DMS79 treated with DMSO at 0.1 percent for 48 hours (cell line): ENCODE measurements at regions not wholly inside any gene's neighbourhood (a gene's known extent, or its start where the extent isn't known, plus 50 kb on each side); places are given as distances from the start of the nearest gene placed in this dataset.

Experiments
- DNase-seq: peaks from one replicate; lab custom pipeline; 2025; lab: John Stamatoyannopoulos, UW

DNA sequence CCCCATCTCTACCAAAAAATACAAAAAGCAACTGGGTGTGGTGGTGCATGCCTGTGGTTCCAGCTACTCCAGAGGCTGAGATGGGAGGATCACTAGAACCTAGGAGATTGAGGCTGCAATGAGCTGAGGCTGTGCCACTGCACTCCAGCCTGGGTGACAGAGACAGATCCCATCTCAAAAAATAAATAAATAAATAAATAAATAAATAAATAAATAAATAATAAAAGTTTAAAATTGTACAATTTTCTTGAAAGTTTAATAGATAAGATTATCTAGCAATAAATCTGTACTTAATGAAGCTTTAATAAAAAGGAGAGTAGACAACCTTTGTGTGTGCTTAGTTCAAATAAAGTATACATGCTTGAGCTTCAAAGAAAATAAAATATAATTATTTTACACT lies 310.0 kb upstream of the LRIG3 start:
- no peak for DNase-seq

DNA sequence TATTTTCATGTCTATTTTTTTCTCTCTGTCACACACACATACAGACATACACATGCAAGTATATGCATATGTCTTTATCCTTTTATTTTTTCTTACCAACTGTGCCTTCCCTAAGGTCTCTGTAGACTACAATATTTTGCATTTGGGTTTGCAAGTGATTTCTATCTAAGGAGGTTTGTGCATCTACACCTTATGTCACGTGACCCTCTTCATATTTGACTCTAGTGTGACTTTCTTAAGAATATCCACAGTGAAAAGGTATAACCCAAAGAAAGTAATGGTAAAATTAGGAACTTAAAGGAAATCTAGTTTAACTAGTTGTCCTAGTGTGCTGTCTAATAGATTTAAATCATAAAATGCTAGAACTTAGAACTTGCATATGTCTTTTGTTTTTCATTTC lies 298.8 kb upstream of the LRIG3 start:
- no peak for DNase-seq

DNA sequence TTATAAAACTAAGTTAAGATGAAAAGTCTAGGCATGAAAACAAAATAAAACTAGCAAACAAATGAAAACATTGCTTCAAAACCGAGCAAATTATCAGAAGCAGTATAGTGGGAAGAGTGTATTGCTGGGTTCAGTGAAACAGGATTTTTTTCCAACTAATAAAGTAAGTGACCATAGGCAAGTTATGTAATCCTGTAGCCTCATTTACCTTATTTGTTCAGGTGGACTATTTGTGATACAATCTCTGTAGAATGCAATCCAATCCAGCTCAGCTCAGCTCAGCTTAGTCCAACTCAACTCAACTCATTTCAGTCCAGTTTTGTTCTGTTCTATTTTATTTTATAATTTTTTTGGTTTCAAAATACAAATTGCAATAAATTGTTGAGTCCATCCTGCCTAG lies 276.7 kb upstream of the LRIG3 start:
- no peak for DNase-seq

DNA sequence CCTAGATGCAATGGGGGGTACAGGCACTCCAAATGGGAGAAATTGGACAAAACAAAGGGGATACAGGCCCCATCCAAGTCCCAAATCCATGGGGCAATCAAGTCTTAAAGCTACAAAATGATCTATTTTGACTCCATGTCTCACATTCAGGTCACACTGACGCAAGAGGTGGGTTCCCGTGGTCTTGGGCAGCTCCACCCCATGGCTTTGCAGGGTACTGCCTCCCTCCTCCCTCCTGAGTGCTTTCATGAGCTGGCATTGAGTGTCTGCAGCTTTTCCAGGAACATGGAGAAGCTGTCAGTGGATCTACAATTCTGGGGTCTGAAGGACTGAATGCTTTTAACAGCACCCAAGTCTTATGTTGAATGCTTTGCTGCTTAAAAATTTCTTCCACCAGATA lies 274.5 kb upstream of the LRIG3 start:
- no peak for DNase-seq

DNA sequence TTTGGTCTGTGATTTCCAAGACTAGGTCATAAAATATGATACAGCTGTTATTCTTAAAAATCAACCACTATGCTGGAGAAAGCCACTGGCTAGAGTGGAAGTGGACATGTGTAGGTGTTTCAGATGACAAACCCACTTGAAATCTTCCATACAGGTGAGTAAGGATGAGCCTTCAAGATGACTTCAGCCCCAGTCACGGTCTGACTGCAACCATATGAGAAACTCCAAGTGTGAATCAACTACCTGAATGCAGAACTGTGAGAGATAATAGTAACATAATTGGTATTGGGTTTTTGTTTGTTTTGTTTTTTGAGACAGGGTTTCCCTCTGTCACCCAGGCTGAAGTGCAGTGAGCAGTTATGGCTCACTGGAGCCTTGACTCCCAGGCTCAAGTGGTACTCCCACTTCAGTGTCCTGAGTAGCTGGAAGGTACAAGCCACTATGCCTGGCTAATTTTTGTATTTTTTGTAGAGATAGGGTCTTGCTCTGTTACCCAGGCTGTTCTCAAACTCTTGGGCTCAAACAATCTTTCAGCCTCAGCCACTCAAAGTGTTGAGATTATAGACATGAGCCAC lies 273.3 kb upstream of the LRIG3 start:
- no peak for DNase-seq

DNA sequence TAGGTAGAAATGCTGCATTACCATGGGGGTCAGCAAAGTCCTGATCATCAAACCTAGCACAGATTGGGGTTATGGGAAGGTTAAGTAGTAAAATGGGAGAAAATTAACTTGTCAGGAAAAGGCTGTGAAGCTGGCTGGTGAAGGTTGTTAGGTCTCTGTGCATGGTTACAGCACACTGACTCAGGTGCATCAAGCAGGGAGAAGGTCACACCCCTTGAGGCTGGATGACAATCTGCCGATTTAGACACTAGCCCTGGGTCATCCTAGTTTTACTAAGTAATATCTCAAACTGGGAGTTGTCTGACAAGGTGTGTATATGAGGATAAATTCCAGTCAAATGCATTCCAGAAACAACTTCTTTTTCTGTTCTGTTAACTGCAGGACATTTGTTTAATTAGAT lies 271.1 kb upstream of the LRIG3 start:
- DNase-seq, result no peak

DNA sequence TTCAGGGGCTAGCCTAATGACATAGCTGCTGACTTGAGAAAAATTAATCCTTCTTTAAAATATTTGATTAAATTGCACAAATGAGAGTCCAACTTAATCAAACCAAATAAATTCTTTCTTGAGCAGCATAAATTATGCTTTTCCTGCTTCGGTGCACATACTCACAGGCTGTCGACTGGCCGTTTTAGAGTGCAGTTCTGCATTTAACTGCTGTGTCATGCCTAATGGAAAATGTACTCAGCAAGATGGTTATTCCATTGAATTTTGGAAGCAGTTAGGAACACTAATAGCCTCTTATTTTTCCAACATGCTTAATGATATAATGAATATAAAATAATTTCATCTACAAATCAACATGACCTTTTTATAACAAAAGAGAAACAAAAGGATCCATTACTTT lies 266.1 kb upstream of the LRIG3 start:
- DNase-seq, result no peak

DNA sequence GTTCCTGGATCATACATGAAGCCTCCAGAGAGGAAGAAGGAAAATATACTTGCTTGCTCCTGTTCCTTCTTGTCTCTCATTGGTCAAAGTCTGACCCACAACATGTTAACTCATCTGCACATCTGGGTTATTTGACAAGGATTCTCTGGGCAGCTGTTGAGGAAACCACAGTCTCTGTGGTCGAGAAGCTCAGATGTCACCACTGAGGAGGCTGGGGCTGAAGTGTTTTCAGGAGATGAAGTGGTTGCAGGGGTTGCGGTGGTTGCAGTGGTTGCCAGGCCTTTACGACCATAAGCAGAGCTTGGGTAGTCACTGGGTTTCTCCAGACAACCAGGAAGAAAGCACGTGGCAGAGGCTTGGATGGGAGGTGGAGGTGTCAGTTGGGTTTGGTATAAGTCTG lies 265.0 kb upstream of the LRIG3 start:
- no peak for DNase-seq

DNA sequence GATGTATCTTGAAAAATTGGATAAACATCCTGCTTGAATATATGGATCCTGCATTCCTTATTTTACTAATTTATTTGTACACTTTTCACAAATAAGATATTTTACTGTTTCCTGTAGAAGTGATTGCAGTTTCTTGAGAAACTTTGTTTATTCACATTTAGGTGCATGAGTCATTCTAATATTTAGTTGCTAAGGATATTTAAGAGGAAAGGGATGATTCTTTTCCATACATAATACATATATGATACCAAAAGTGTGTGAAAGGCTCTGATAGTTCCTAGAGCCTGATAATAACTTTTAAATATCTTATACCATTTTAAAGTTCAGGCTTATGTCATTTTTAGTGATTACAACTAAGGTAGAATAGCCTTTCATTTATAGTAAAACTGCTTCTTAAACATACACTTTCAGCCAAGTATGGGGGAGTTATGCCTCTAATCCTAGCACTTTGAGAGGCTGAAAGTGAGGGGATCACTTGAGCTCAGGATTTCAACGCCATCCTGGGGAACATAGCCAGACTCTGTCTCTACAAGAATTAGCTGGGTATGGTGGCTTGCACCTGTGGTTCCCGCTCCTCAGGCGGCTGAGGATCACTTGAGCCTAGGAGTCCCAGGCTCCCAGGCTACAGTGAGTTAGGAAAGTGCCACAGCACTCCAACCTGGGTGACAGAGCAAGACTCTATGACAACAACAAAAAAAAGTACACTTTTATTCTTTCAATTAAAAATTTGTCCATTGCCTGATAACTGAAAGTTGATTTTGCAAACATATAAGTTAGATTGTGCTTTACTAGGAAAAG lies 262.6 kb upstream of the LRIG3 start:
- no peak for DNase-seq

DNA sequence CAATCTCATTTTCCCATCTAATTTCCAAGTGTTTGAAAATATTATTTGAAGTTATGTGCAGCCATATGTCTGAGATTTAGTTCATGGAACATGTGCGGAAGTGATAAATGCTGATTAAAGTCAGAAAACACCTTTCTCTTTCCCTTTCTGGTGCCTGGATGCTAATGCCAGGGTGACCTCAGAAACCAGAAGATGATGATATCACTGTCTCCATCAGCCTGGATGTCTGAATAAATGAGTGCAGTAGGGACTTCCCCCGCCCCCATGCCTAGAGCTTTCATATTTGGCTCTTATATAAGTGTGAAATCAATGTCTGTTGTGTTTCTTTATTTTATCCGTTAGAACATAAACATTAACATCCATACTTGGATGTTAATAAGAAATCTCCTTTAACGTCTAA lies 261.9 kb upstream of the LRIG3 start:
- no peak for DNase-seq

DNA sequence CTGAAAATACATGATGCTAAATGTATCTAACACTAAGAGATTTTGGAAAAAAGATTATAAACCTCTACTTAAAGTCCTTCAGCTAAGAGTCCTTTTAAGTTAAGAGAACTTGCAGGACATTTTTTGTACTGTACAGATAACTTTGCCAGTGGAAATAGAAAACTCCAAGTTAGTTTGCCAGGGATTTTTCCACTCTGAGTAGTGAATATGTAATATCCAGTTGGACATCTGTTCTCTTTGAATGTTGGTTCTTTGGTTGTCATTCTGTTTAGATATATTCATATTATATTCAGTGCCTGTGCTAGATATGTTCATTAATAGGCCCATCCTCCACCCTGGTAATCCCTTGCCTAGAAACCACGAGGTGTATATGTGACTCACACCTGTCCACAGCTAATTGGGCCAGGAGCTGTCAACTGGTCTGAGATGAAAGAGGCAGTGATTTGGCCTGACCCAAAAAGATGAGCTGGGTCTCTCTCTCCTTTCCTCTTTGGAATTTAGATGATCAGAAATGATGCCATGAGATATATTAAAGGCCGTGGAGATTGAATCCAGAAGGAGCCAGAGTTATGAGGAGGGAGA lies 261.0 kb upstream of the LRIG3 start:
- DNase-seq, result no peak

DNA sequence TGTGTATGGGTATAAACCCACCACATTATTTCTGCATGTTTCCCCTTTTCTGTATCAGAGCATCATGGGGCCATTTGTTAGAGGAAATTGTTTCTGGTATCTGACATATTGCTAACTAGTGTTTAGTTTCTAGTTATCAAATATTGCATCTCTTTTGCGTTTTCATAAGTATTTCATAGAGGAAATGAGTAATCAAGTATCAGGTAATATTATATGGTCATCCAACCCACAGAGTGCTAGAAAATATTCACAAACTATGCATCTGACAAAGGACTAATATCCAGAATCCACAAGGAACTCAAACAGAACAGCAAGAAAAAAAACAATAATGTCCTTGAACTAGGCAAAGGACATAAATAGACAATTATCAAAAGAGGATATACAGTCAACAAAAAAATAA lies 258.9 kb upstream of the LRIG3 start:
- no peak for DNase-seq

DNA sequence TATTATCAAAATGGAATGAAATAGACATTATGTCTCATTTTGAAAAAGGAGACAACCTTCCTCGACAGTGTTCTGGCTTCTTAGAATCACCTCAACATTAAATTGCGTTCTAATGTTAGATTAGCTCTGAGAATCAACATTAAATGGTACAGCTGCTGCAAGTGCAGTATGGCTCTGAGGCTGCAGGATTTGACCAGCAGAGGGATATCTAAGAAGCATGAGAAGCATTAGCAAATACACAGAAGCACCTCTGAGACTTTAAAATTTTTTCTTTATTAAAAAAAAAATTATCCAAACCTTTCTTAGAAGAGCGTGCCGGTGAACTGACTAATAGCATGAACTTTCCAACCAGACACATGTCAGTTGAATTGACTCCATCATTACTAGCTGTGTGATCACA lies 253.4 kb upstream of the LRIG3 start:
- no peak for DNase-seq

DNA sequence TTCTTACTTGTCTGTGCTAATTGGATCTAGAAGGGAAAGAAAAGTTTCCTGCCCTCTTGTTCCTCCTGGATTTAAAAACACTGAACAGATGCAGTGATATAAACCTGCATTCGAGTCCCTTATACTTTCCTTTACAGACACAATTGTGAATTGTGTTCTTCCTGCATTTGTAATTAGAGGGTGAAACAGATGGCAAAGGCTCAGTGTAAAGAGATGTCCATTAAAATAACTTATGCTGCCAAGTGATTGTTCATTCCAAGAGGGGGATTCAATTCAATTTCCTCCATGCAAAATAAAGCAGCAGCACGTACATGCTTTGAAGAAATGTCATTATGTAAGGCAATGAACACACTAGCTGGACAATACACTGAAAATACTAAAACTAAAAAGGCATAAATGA lies 248.3 kb upstream of the LRIG3 start:
- DNase-seq, result no peak

DNA sequence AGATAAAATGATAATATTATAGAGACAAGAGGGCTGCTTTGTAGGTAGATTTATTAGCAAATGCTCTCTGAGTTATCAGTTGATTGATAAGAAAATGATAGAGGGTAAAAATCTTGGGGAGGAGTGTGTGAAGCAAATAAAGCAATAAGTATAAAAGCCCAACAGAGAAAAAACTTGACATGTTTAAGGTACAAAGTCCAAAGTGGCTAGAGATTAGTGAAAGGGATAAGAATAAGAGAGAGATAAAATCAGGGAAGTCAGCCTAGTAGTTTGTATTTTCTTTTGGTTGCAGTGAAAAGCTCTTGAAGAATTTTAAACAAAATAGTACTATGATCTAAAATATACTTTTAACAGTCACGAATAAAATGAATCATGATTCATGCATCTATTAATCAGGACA lies 246.2 kb upstream of the LRIG3 start:
- no peak for DNase-seq

DNA sequence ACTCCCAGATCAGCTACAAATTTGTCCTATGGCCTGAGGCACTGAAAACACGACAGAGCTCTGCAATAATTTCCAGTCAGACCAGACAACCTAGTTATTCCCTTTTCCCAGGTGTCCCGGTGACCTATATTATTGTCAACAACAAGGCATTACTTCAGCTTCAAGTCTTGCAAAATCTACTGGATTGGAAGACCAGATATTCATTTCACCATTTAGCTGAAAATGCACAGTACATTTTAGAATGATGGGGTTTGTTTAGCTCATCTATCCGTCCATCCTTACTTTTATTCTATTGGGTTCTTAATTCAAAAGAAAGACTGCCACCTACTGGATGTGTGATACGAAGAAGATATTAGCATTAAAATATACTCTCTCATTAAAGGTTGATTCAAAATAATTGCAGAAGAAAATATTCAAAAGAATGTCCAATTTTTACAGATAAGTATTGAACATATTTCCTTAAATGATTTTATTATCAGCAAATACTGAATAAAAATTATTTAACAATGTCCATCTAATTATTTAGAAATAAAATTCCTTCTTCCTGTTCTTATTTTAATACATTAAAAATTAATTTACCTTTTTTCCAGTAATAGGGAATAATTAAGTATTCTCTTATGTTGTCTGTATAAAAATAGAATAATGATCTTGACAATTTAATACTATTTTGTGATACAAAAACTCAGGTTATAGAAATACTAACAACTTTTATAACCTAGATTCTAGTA lies 244.9 kb upstream of the LRIG3 start:
- DNase-seq, result peak; percentile 0

DNA sequence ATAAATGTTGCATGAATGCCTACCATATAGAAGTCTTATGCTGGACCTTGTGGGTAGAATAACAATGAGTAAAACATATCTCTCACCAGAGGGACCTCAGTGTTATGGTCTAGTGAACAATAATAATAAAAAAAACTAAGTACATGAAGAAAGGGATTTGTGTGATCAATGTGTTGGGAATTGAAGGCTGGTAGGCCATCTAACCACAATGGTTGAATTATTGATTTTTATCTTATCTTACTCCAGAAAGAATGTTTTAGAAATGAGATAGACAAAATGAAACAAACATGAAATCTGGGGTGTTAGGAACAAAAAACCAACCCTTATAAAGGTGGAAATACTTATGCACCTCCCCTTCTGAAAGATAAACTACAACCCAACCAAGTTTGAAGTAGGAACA lies 243.9 kb upstream of the LRIG3 start:
- DNase-seq, result no peak

DNA sequence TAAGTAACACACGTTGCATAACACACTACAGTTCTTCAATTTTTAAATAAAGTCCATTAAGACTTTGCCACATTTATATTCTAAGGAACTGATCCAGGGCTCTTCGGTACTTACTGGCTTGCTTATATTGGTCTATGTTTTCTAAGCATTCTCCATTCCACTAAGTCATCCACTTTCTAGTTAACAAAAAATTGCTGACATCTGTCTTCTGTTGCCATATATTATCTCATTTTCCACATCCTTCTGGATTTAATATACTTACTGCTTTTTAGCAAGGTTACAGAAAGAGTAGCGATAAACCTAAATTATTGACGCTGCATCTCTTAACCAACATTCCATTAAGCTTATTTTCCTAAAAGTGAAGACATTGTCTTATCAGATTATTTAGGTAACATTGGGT lies 238.4 kb upstream of the LRIG3 start:
- DNase-seq, result no peak

DNA sequence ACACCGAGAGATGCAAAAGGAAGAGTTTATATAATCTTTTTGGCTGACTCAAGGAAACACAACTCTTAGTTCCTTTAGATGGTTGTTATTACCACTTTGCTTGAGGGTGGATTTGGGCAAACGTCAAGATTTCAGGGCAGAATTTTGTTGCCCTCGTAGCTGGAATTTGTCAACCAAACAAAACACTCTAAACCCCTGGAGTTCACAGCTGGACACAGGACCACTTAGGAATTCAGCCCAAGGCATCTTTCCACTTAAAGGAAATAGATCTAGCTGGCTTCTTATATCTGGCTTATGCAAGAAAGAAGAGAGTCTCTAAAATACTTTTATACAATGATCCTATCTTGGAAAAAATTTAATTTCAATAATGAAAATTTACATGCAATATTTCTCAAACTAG lies 237.8 kb upstream of the LRIG3 start:
- no peak for DNase-seq

DNA sequence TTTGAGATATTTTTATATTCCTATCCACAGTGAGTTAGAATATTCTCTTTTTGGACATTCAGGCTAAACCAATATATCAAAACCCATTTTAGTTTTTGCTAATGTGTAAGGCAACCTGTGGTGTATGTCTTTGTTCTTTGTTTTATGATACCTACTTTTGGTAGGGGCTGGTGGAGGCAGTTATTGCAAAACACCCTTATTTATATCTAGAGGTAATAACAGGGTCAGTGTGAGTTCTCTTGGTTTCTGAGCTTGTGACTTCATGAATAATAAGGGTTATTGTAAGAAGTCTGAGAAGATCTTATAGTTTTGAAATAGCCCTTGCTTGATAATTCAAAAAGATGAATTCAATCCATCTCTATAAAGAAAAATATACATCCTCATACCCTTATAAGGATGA lies 235.1 kb upstream of the LRIG3 start:
- DNase-seq, result no peak

DNA sequence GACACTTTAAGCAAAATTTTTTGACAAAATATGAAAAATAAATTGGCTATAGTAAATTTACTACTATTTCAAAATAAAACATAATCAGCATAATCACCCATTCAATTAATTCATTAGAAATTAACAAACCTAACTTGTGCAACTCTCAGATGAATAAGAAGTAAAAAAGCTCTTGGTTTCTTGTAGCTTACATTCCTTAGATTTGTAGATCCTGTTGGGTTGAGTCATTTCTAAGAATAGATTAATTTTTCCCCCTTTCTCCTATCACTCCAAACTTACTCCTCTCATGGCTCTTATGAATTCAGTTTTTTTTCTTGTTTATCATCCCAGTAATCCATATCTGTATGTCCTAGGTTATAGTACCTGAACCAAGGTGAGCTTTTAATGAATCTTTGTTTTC lies 230.9 kb upstream of the LRIG3 start:
- DNase-seq, result no peak

DNA sequence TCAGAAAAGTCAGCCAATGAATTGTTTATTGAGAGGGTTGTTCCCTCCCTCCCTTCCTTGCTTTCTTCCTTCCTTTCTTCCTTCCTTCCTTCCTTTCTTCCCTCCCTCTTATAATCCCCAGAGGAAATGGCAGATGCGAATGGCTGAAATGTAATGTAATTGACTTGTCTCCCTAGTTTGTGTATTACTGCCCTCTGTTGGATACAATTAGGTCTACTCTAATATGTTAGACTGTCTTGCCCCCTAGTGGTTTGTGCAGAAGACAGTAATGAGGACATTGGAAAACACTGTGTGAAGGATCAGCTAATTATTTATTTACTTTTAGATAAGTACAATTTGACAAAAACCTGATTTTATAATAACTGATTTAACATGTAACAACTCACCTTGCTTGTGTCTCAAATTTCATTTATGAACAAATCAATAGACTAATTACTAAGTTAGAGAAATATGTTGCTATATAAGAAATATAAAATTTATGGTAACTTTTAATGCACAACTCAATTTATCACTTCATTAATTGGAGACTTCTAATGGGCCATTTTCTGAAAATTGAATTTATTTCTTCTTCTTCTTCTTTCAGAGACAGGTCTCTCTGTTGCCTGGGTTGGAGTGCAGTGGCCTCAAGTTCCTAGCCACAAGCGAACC lies 229.8 kb upstream of the LRIG3 start:
- DNase-seq, result peak; percentile 44

DNA sequence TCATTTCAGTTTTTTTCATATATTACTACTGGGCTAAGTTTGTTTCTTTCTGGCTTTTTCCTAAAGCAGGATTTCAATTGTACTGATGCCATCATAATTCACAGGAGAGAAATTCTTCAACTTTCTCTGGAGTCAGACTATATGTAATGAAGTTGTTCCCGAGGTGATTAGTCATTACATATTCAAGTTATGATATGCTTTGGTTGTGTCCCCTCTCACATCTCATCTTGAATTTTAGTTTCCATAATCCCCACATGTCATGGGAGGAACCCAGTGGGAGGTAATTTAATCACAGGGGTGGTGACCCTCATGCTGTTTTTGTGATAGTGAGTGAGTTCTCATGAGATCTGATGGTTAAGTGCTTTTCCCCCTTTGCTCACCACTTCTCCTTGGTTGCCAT lies 227.5 kb upstream of the LRIG3 start:
- DNase-seq, result no peak
